ENCODE measurements at regions not wholly inside any gene's neighbourhood (a gene's known extent, or its start where the extent isn't known, plus 50 kb on each side); places are given as distances from the start of the nearest gene placed in this dataset.

DNA sequence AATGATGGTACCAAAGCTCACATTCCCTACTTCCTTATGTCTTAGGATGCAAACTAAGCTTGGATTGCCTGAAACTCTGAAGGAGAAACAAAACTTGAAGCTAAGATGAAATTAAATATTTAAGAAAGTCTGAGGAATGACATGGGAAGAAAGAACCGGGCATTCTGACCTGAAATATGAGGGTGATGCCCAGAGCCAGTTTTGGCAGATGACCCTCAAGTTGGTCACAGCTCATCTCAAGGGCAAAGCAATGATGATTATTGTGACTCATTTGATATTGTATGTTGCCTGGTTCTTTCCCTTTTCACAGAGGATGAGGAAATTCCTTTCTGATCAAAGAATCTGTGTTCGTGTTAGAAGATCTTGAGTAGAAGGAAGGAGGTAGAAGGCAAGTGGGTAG lies 96.0 kb upstream of the NHS start:
- no peak overlapping the region for H3K27ac ChIP-seq (ENCODE audit: low read length in 2 of 2)
- H3K36me3 ChIP-seq (replicated peaks in 1 of 2; ENCODE audit: control extremely low read depth in 1 of 2, control insufficient read depth in 1 of 2, extremely low read depth in 1 of 2, insufficient read depth in 2 of 2, low read length in 1 of 2) = no peaks in the 10 kb centered on the region
- H3K4me1 ChIP-seq (ENCODE audit: control insufficient read depth in 2 of 2, insufficient read depth in 2 of 2, low read length in 2 of 2) = no peaks in the 10 kb centered on the region
- no peak overlapping the region for H3K9ac ChIP-seq (ENCODE audit: low read length)
- H3K4me3 ChIP-seq (ENCODE audit: control extremely low read depth in 1 of 5, extremely low read depth in 1 of 5, insufficient read depth in 1 of 5, low read depth in 2 of 5, low read length in 4 of 5) = no peak overlapping the region
- H3K4me3 Mint-ChIP-seq = no peak overlapping the region
- DNase-seq (no peak), ATAC-seq (ENCODE audit: low read depth) (no peak)
- no peak overlapping the region for H3K27ac Mint-ChIP-seq
- H3K27me3 ChIP-seq (replicated peaks in 1 of 4; ENCODE audit: control extremely low read depth in 1 of 4, control insufficient read depth in 3 of 4, insufficient read depth in 4 of 4, low read length in 3 of 4) = no peaks in the 10 kb centered on the region
- ChIA-PET POLR2A (no interaction called here), CTCF (no interaction called here)
- intact Hi-C loops (cut with micrococcal nuclease) = no loop called here
- H3K9me3 ChIP-seq (ENCODE audit: control extremely low read depth in 1 of 3, control insufficient read depth in 2 of 3, insufficient read depth in 1 of 3, low read length in 2 of 3) = no peaks in the 10 kb centered on the region
- no peak overlapping the region for H3K4me2 ChIP-seq (replicated peaks; ENCODE audit: low read depth, low read length, poor library complexity, severe bottlenecking)
- 100% methylated on average over 1 of the region's 2 CpGs for WGBS (ENCODE audit: insufficient coverage)
- H3K79me2 ChIP-seq (ENCODE audit: control insufficient read depth, insufficient read depth, low read length) = no peaks in the 10 kb centered on the region
- H3K27me3 Mint-ChIP-seq = peaks cover 5% of the 10 kb centered on the region
- H4K20me1 ChIP-seq (ENCODE audit: control insufficient read depth, insufficient read depth, low read length, poor library complexity, severe bottlenecking) = no peaks in the 10 kb centered on the region
- no peaks in the 10 kb centered on the region for H3K9me3 Mint-ChIP-seq (ENCODE audit: insufficient read depth)
- no peak overlapping the region for H2AFZ ChIP-seq (ENCODE audit: insufficient read depth, low read depth, low read length, poor library complexity, severe bottlenecking)
- TF ChIP-seq, protein P1, sequence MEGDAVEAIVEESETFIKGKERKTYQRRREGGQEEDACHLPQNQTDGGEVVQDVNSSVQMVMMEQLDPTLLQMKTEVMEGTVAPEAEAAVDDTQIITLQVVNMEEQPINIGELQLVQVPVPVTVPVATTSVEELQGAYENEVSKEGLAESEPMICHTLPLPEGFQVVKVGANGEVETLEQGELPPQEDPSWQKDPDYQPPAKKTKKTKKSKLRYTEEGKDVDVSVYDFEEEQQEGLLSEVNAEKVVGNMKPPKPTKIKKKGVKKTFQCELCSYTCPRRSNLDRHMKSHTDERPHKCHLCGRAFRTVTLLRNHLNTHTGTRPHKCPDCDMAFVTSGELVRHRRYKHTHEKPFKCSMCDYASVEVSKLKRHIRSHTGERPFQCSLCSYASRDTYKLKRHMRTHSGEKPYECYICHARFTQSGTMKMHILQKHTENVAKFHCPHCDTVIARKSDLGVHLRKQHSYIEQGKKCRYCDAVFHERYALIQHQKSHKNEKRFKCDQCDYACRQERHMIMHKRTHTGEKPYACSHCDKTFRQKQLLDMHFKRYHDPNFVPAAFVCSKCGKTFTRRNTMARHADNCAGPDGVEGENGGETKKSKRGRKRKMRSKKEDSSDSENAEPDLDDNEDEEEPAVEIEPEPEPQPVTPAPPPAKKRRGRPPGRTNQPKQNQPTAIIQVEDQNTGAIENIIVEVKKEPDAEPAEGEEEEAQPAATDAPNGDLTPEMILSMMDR (IDR thresholded peaks at IDR 0.05) = no peak
- TF ChIP-seq EZH2 (IDR thresholded peaks at IDR 0.05; ENCODE audit: borderline replicate concordance, insufficient read depth, low read depth, low read length, poor library complexity, severe bottlenecking) = no peak
- no peaks in the 10 kb centered on the region for H3K4me1 Mint-ChIP-seq

DNA sequence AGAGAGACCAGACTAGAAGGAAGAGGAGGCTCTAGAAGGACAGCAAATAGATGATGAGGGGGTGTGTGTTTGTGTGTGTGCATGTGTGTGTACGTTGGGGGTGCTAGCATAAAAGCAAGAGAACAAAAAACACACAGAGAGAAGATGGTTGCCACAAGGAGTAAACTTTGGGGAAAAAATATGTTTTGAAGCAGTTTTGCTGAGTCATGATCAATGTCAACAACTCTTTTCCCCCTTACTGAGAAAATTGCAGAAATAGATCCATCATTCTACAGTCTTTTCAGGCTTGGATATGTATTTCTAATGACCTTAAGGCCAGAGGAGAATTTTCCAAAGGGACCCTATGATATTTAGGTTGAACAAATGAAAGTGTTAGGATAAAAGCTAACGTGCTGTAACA lies 89.0 kb upstream of the NHS start:
- Histone ChIP-seq H2AFZ (ENCODE audit: insufficient read depth, low read depth, low read length, poor library complexity, severe bottlenecking) (no peak overlapping the region), H3K9me3 (ENCODE audit: control extremely low read depth in 1 of 3, control insufficient read depth in 2 of 3, insufficient read depth in 1 of 3, low read length in 2 of 3) (no peaks in the 10 kb centered on the region), H3K27me3 (replicated peaks in 1 of 4; ENCODE audit: control extremely low read depth in 1 of 4, control insufficient read depth in 3 of 4, insufficient read depth in 4 of 4, low read length in 3 of 4) (no peaks in the 10 kb centered on the region), H3K4me2 (replicated peaks; ENCODE audit: low read depth, low read length, poor library complexity, severe bottlenecking) (no peak overlapping the region), H3K9ac (ENCODE audit: low read length) (no peak overlapping the region), H3K36me3 (replicated peaks in 1 of 2; ENCODE audit: control extremely low read depth in 1 of 2, control insufficient read depth in 1 of 2, extremely low read depth in 1 of 2, insufficient read depth in 2 of 2, low read length in 1 of 2) (no peaks in the 10 kb centered on the region), H3K4me1 (ENCODE audit: control insufficient read depth in 2 of 2, insufficient read depth in 2 of 2, low read length in 2 of 2) (no peaks in the 10 kb centered on the region), H3K27ac (ENCODE audit: low read length in 2 of 2) (no peak overlapping the region), H4K20me1 (ENCODE audit: control insufficient read depth, insufficient read depth, low read length, poor library complexity, severe bottlenecking) (no peaks in the 10 kb centered on the region), H3K79me2 (ENCODE audit: control insufficient read depth, insufficient read depth, low read length) (no peaks in the 10 kb centered on the region), H3K4me3 (ENCODE audit: control extremely low read depth in 1 of 5, extremely low read depth in 1 of 5, insufficient read depth in 1 of 5, low read depth in 2 of 5, low read length in 4 of 5) (no peak overlapping the region)
- no peak for DNase-seq
- Mint-ChIP-seq H3K4me3 (no peak overlapping the region), H3K27me3 (no peaks in the 10 kb centered on the region), H3K9me3 (ENCODE audit: insufficient read depth) (no peaks in the 10 kb centered on the region), H3K27ac (no peak overlapping the region), H3K4me1 (no peaks in the 10 kb centered on the region)
- ATAC-seq (ENCODE audit: low read depth) = no peak
- WGBS (ENCODE audit: insufficient coverage) = no CpG with 5 or more reads among the region's 2 CpGs
- ChIA-PET CTCF (no interaction called here), POLR2A (no interaction called here)
- intact Hi-C loops (cut with micrococcal nuclease) = no loop called here
- TF ChIP-seq, protein P1 (IDR thresholded peaks at IDR 0.05) = no peak
- no peak for TF ChIP-seq EZH2 (IDR thresholded peaks at IDR 0.05; ENCODE audit: borderline replicate concordance, insufficient read depth, low read depth, low read length, poor library complexity, severe bottlenecking)

Measured in B cell (primary cell).